Neuronal stem cell (in vitro differentiated cells): ENCODE measurements at regions not wholly inside any gene's neighbourhood (a gene's known extent, or its start where the extent isn't known, plus 50 kb on each side); places are given as distances from the start of the nearest gene placed in this dataset.
A peak's percentile ranks its signal among the peaks of the same experiment; 100 is the strongest.

Experiments
- DNase-seq: peaks from one replicate; pipeline ENCODE4 v3.0.0-alpha.2; 2013; ENCODE audit warnings: low spot score
- H2AFZ ChIP-seq: one replicate; pipeline ENCODE4 v1.6.1; 2013; ENCODE audit warnings: mild to moderate bottlenecking, low read length, inconsistent platforms
- H2AK5ac ChIP-seq: 2 replicates; pipeline ENCODE4 v1.6.1; 2013; ENCODE audit warnings: low read depth, mild to moderate bottlenecking, inconsistent platforms, low read length, moderate library complexity, mixed read lengths
- H2BK120ac ChIP-seq: 2 replicates; pipeline ENCODE4 v1.6.1; 2013; ENCODE audit warnings: low read depth, mild to moderate bottlenecking, inconsistent platforms, low read length, moderate library complexity, mixed read lengths
- H2BK12ac ChIP-seq: one replicate; pipeline ENCODE4 v1.6.1; 2013; ENCODE audit warnings: low read length, inconsistent platforms
- H2BK15ac ChIP-seq: 2 replicates; pipeline ENCODE4 v1.6.1; 2013; ENCODE audit warnings: mild to moderate bottlenecking, low read length, inconsistent platforms, mixed read lengths
- H2BK5ac ChIP-seq: one replicate; pipeline ENCODE4 v1.6.1; 2013; ENCODE audit warnings: inconsistent platforms, mild to moderate bottlenecking, low read length, moderate library complexity
- H3K14ac ChIP-seq: one replicate; pipeline ENCODE4 v1.6.1; 2013; ENCODE audit warnings: low read length, inconsistent platforms
- H3K18ac ChIP-seq: 2 replicates; pipeline ENCODE4 v1.6.1; 2013; ENCODE audit warnings: low read length, inconsistent platforms
- H3K23ac ChIP-seq: 2 replicates; pipeline ENCODE4 v1.6.1; 2013; ENCODE audit warnings: low read depth, mild to moderate bottlenecking, mixed read lengths, low read length, inconsistent platforms; ENCODE audit not compliant: poor library complexity
- H3K27ac ChIP-seq: replicated peaks from 3 replicates; pipeline ENCODE4 v1.5.1; 2013; ENCODE audit warnings: low read length, inconsistent platforms
- H3K27me3 ChIP-seq, 3 experiments: 2 replicates each; pipeline ENCODE4 v1.6.1; 2013; ENCODE audit warnings: low read length in 3 of 3, mild to moderate bottlenecking in 2 of 3, inconsistent platforms in 1 of 3, low read depth in 1 of 3, mixed read lengths in 1 of 3, moderate library complexity in 1 of 3; ENCODE audit not compliant: control insufficient read depth in 3 of 3, insufficient read depth in 3 of 3
- H3K36me3 ChIP-seq, 2 donors: replicated peaks in 1 of 2; 2 replicates each; pipeline ENCODE4 v1.6.1; 2013; ENCODE audit warnings: low read length in 2 of 2; ENCODE audit not compliant: control insufficient read depth in 2 of 2, insufficient read depth in 2 of 2
- H3K4ac ChIP-seq: 2 replicates; pipeline ENCODE4 v1.6.1; 2013; ENCODE audit warnings: inconsistent platforms, mild to moderate bottlenecking, low read length, moderate library complexity
- H3K4me1 ChIP-seq, 2 donors: 1 replicate in 1 of 2; 2 replicates in 1 of 2; pipeline ENCODE4 v1.6.1; 2013; ENCODE audit warnings: low read length in 2 of 2, low read depth in 1 of 2; ENCODE audit not compliant: control insufficient read depth in 2 of 2, insufficient read depth in 1 of 2
- H3K4me2 ChIP-seq: one replicate; pipeline ENCODE4 v1.6.1; 2013; ENCODE audit warnings: mild to moderate bottlenecking, low read length, inconsistent platforms; ENCODE audit not compliant: insufficient read depth, poor library complexity, severe bottlenecking
- H3K4me3 ChIP-seq, 2 donors: 2 replicates each; pipeline ENCODE4 v1.5.1; 2013; ENCODE audit warnings: low read length in 2 of 2, mild to moderate bottlenecking in 2 of 2, inconsistent platforms in 1 of 2, moderate library complexity in 1 of 2
- H3K79me1 ChIP-seq: one replicate; pipeline ENCODE4 v1.6.1; 2013; ENCODE audit warnings: low read depth, mild to moderate bottlenecking, inconsistent platforms, low read length, moderate library complexity
- H3K9ac ChIP-seq: one replicate; pipeline ENCODE4 v1.6.1; 2013; ENCODE audit warnings: mild to moderate bottlenecking, low read depth, low read length, inconsistent platforms; ENCODE audit not compliant: poor library complexity
- H3K9me3 ChIP-seq, 2 donors: replicated peaks in 1 of 2; 2 replicates each; pipeline versions ENCODE3 to v1.6.1; 2013; ENCODE audit warnings: low read length in 2 of 2, mild to moderate bottlenecking in 2 of 2, inconsistent platforms in 1 of 2, low read depth in 1 of 2, mixed read lengths in 1 of 2, moderate library complexity in 1 of 2; ENCODE audit not compliant: control insufficient read depth in 2 of 2, insufficient read depth in 1 of 2
- H4K8ac ChIP-seq: one replicate; pipeline ENCODE4 v1.6.1; 2013; ENCODE audit warnings: low read depth, mild to moderate bottlenecking, inconsistent platforms, low read length, moderate library complexity
- H4K91ac ChIP-seq: one replicate; pipeline ENCODE4 v1.6.1; 2013; ENCODE audit warnings: low read length, low read depth, mild to moderate bottlenecking, inconsistent platforms; ENCODE audit not compliant: poor library complexity
- WGBS, 2 donors: extraction: QIAGEN DNeasy Blood & Tissue Kit; methylation state at CpG; one replicate each; pipeline ENCODE4 v1.1.7; 2013; ENCODE audit warnings: missing lambda C conversion rate in 2 of 2, mixed read lengths in 1 of 2; ENCODE audit not compliant: insufficient read length in 2 of 2, insufficient replicate concordance in 1 of 2; ENCODE audit errors: extremely low coverage in 2 of 2; 5-methylcytosine and 5-hydroxymethylcytosine counted together

GRCh38 chr3:34634939-34635338 is 836.5 kb downstream of the PDCD6IP start:
- Histone ChIP-seq H3K23ac (no peak overlapping the region), H2BK120ac (no peak overlapping the region), H3K9me3 (no peaks in the 10 kb centered on the region), H3K27me3 (no peaks in the 10 kb centered on the region), H3K4ac (no peak overlapping the region), H4K91ac (no peak overlapping the region), H3K4me2 (no peak overlapping the region), H2BK15ac (no peak overlapping the region), H3K27ac (no peak overlapping the region), H3K36me3 (no peaks in the 10 kb centered on the region), H4K8ac (no peak overlapping the region), H3K18ac (peak overlapping the region; percentile 2), H2BK5ac (no peak overlapping the region), H3K4me1 (no peaks in the 10 kb centered on the region), H3K9ac (no peak overlapping the region), H3K79me1 (no peaks in the 10 kb centered on the region), H3K4me3 (no peak overlapping the region), H2AFZ (no peak overlapping the region), H3K14ac (no peak overlapping the region), H2AK5ac (no peak overlapping the region), H2BK12ac (no peak overlapping the region)
- DNase-seq = no peak
- no CpG with 5 or more reads among the region's 6 CpGs for WGBS, 2 donors

GRCh38 chr3:34635352-34635850 is 837.0 kb downstream of the PDCD6IP start:
- H3K27me3 ChIP-seq = no peaks in the 10 kb centered on the region
- no peak overlapping the region for H3K27ac ChIP-seq
- no peak overlapping the region for H4K91ac ChIP-seq
- no CpG with 5 or more reads among the region's 11 CpGs for WGBS, 2 donors
- no peak overlapping the region for H3K23ac ChIP-seq
- no peak overlapping the region for H2AFZ ChIP-seq
- DNase-seq = no peak
- H3K4me2 ChIP-seq = no peak overlapping the region
- no peak overlapping the region for H3K4ac ChIP-seq
- no peak overlapping the region for H2BK15ac ChIP-seq
- no peak overlapping the region for H3K14ac ChIP-seq
- no peak overlapping the region for H3K4me3 ChIP-seq
- no peak overlapping the region for H2AK5ac ChIP-seq
- no peak overlapping the region for H4K8ac ChIP-seq
- no peaks in the 10 kb centered on the region for H3K4me1 ChIP-seq
- H3K9ac ChIP-seq = no peak overlapping the region
- no peaks in the 10 kb centered on the region for H3K36me3 ChIP-seq
- H2BK5ac ChIP-seq = no peak overlapping the region
- H2BK12ac ChIP-seq = no peak overlapping the region
- H3K18ac ChIP-seq = no peak overlapping the region
- H3K79me1 ChIP-seq = no peaks in the 10 kb centered on the region
- no peak overlapping the region for H2BK120ac ChIP-seq
- no peaks in the 10 kb centered on the region for H3K9me3 ChIP-seq

- Histone ChIP-seq H2BK15ac (no peak overlapping the region), H3K4me3 (no peak overlapping the region), H3K14ac (no peak overlapping the region), H2AK5ac (no peak overlapping the region), H3K79me1 (no peaks in the 10 kb centered on the region), H2BK5ac (no peak overlapping the region), H3K4ac (no peak overlapping the region), H4K91ac (no peak overlapping the region), H3K36me3 (no peaks in the 10 kb centered on the region), H3K4me2 (no peak overlapping the region), H4K8ac (no peak overlapping the region), H3K27me3 (no peaks in the 10 kb centered on the region), H3K18ac (no peak overlapping the region), H2BK12ac (no peak overlapping the region), H3K27ac (no peak overlapping the region), H2BK120ac (no peak overlapping the region), H3K23ac (no peak overlapping the region), H3K4me1 (no peaks in the 10 kb centered on the region), H2AFZ (no peak overlapping the region), H3K9me3 (no peaks in the 10 kb centered on the region), H3K9ac (no peak overlapping the region)
- DNase-seq = no peak
- no CpG with 5 or more reads among the region's 5 CpGs for WGBS, 2 donors
These were observed 848.6 kb downstream of the PDCD6IP start for GRCh38 chr3:34646911-34647460.

GRCh38 chr3:34650131-34650530 is 851.7 kb downstream of the PDCD6IP start:
- H3K36me3 ChIP-seq = no peaks in the 10 kb centered on the region
- H3K23ac ChIP-seq = no peak overlapping the region
- H3K18ac ChIP-seq = no peak overlapping the region
- no peak overlapping the region for H3K27ac ChIP-seq
- H3K14ac ChIP-seq = no peak overlapping the region
- no peak for DNase-seq
- H3K4ac ChIP-seq = no peak overlapping the region
- no peaks in the 10 kb centered on the region for H3K9me3 ChIP-seq
- no peak overlapping the region for H2BK5ac ChIP-seq
- no peaks in the 10 kb centered on the region for H3K27me3 ChIP-seq
- no peak overlapping the region for H2BK12ac ChIP-seq
- no peak overlapping the region for H2BK120ac ChIP-seq
- WGBS, 2 donors = no CpG with 5 or more reads among the region's 4 CpGs
- H3K4me3 ChIP-seq = no peak overlapping the region
- H2BK15ac ChIP-seq = no peak overlapping the region
- H2AK5ac ChIP-seq = no peak overlapping the region
- no peak overlapping the region for H3K9ac ChIP-seq
- H3K4me1 ChIP-seq = no peaks in the 10 kb centered on the region
- no peaks in the 10 kb centered on the region for H3K79me1 ChIP-seq
- H4K8ac ChIP-seq = no peak overlapping the region
- no peak overlapping the region for H3K4me2 ChIP-seq
- no peak overlapping the region for H2AFZ ChIP-seq
- H4K91ac ChIP-seq = no peak overlapping the region
